GM03348 (cell line): ENCODE measurements at regions not wholly inside any gene's neighbourhood (a gene's known extent, or its start where the extent isn't known, plus 50 kb on each side); places are given as distances from the start of the nearest gene placed in this dataset.

Experiments used
- DNase-seq: peaks from one replicate; pipeline ENCODE4 v3.0.0; 2012; ENCODE audit warnings: low spot score

GRCh38 chr4:18556402-18556801 lies 534.8 kb upstream of the LCORL start:
- no peak for DNase-seq

- DNase-seq: no peak
Measured at GRCh38 chr4:18540349-18540748, 518.8 kb upstream of the LCORL start.

- no peak for DNase-seq
Measured at GRCh38 chr4:18538121-18538520, 516.6 kb upstream of the LCORL start.

DNA sequence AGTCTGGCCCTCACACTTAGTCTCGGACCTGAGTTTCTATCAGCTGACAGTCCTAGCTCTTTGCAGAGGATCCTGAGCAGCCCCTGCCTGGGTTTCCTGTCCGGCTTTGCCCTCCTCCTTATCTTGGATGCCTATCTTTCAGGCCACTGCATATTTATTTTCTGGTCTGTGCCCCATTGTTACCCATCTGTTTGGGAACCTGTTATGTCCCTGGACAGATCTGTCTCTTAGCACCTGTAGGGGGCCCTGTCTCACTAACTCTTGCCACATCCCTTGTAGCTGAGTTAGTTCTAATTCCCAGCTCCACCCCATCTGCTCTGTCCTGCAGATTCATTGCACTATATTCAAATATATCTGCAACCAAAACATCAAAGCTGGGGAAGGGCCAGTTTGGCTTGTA lies 514.9 kb upstream of the LCORL start:
- DNase-seq: no peak

- DNase-seq: no peak
Measured at GRCh38 chr4:18535948-18536347, 514.4 kb upstream of the LCORL start.

- DNase-seq: no peak
Measured at GRCh38 chr4:18533262-18533775, 511.8 kb upstream of the LCORL start.

DNA sequence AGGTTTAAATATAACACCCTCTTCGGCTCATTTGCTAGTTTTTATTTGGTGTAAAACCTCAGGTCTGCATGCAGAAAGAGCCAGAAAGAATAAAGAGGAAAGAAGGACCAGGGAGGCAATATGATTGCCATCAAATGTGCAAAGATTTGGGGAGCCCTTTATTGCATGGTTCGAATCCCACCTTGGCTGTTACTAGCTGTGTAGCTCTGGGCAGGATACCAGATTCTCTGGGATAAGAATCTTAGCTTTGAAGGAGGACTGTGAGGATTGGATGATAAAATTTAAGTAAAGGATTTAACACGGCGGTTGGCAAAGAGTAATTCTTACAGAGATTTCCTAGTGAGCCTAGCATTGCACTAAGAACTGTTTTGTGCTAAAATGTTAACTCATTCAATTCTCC lies 510.2 kb upstream of the LCORL start:
- no peak for DNase-seq

GRCh38 chr4:18529482-18529881 lies 507.9 kb upstream of the LCORL start:
- DNase-seq: no peak

GRCh38 chr4:18524667-18525066 lies 503.1 kb upstream of the LCORL start:
- DNase-seq: no peak

GRCh38 chr4:18518098-18518497 lies 496.5 kb upstream of the LCORL start:
- DNase-seq: no peak

DNA sequence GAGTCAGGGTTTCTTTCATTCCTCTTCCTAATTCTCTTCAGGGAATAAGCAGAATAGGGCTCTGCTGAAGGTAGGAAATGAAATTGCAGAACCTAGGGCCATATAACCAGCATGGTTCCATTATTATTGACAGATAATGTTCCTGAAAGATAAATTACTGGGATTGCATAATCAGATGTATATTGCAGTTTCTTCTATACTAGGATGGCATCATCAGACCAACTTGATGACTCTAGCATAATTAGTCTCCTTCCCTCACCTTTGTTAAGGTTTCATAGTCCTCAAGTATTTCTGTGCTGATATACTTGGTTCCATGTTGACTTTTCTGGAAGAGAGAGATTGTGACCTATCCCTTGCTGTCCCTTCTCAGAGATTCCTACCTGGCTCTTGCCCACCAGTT lies 492.3 kb upstream of the LCORL start:
- no peak for DNase-seq

DNA sequence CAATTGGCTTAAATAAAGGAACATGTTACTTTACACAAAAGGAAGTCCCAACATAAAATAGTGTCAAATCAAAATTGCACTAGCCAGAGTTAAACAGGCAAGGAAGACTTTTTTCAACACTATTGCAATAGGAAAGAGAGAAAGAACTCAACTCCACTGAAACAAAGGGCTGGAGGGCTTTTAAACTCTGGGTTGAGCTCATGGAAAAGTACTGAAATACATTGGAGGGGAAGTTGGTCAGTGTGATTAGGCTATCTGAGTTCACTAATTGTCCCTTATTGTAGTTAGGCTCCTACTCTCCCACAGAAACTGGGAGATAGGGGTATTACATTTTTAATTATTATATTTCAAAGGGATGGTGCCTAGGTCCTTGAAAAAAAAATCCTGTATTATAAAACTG lies 491.2 kb upstream of the LCORL start:
- no peak for DNase-seq

- no peak for DNase-seq
Measured at GRCh38 chr4:18511727-18512126, 490.2 kb upstream of the LCORL start.

DNA sequence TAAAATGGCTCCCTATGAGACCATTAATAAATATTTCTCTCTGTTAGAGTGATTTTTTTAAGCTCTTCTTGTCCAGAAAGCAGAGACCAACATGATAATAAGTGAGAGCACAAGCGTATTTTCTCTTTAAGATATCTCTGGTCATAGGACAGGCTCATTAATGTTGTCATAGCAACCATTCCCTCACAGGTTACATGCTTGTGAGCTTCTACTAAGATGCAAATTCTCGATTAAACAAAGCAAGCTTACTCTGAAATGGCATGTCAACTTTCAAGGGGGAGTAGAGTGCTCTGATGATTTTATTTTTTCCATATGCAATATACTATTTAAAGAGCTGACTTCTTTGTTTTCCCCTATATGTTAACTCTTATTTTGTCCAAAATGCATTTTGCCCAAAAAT lies 487.2 kb upstream of the LCORL start:
- DNase-seq: no peak

- DNase-seq: no peak
Measured at GRCh38 chr4:18480928-18481327, 459.4 kb upstream of the LCORL start.

GRCh38 chr4:18480342-18480741 lies 458.8 kb upstream of the LCORL start:
- no peak for DNase-seq

GRCh38 chr4:18479825-18480224 lies 458.3 kb upstream of the LCORL start:
- no peak for DNase-seq

- no peak for DNase-seq
Measured at GRCh38 chr4:18463987-18464559, 442.5 kb upstream of the LCORL start.

DNA sequence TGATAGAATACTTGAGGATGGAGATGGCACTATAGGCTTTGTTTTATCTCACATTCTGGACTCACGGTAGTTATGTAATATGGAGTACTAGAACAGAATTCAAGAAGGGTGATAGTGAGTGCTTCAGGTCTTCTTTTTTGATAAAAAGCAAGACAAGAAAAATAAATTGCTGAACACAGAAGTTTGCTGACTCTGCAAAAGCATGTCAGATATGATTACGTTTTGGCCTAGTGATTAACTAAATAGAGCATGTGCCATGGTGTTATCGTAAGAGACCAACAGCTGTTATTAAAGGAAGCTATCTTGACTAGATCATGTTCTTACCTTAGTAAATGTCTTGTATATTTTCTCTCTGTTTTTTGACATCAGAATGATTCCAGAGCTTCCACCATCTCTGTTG lies 436.9 kb upstream of the LCORL start:
- DNase-seq: no peak

DNA sequence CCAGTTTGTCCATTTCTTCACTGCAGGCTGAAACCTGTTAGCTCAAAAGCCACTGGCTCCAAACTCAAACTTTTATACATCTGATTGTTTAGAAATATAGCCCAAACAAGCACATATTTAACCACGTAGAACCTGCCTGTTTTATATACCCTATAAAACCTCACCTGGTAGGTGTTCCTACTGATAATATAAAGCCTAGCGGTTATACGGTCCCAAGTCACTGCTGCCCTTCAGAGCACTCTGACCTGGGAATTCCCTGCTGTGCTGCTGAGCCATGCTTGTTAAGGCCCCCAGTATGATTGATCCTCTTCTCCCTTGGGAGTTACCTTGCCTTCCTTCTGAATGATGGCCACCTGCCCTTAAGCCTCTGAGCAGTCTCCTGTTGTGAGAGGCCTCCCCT lies 432.8 kb upstream of the LCORL start:
- DNase-seq: no peak

GRCh38 chr4:18445110-18445509 lies 423.6 kb upstream of the LCORL start:
- DNase-seq: no peak

GRCh38 chr4:18444206-18444605 lies 422.7 kb upstream of the LCORL start:
- DNase-seq: no peak

DNA sequence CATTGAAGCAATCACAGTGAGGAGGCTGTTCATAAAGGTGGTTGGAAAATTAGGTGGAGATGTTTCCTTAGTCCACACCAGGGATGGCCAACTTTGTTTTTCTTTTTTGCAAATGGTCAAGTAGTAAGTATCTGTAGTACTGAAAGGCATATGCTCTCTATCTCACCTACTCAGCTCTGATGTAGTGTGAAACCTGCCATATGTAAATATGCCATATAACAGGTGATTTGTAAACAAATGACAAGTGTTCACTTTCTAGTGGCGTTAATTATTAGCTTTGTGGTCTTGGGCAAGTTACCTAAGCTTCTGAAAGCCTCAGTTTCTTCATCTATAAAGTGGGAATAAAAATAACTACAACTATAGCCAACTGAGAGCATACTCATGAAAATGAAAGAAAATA lies 421.4 kb upstream of the LCORL start:
- no peak for DNase-seq

- no peak for DNase-seq
Measured at GRCh38 chr4:18441676-18442075, 420.1 kb upstream of the LCORL start.

GRCh38 chr4:18441203-18441590 lies 419.6 kb upstream of the LCORL start:
- DNase-seq: no peak
